ENCODE measurements at regions not wholly inside any gene's neighbourhood (a gene's known extent, or its start where the extent isn't known, plus 50 kb on each side); places are given as distances from the start of the nearest gene placed in this dataset.

DNA sequence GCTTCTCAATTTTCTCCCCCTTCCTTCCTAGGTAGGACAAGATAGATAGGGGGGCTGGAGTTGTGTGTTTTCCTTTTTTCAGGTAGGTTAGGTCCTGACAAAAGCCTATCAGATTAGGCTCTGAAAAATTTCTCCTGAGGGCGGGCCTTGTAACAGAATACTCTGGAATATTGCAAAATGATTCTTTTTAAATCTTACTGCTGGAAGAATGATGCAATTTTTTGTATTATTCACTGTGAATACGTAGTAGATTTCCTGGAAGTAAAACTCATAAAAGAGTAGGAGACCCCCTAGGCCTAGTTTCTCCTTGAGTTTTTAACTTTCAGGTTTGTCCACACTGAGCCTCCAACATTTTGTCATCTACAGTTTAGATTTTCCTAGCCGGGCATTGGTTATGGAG lies 1701.8 kb downstream of the EFNA5 start:
- no peak overlapping the region for H3K9ac ChIP-seq (ENCODE audit: low read depth in 1 of 2, low read length in 2 of 2)
- no peak for DNase-seq (ENCODE audit: low spot score)
- WGBS: 76% methylated on average over 3 of the region's 3 CpGs
- H3K27me3 ChIP-seq (ENCODE audit: control insufficient read depth in 4 of 4, insufficient read depth in 4 of 4, low read length in 3 of 4): no peaks in the 10 kb centered on the region
- H3K4me3 ChIP-seq (ENCODE audit: low read depth in 1 of 3, low read length in 3 of 3): no peak overlapping the region
- H3K27ac ChIP-seq (ENCODE audit: low read depth in 1 of 2, low read length in 2 of 2): no peak overlapping the region
- H3K9me3 ChIP-seq (ENCODE audit: control insufficient read depth in 4 of 4, low read length in 3 of 4): no peaks in the 10 kb centered on the region
- H3K4me1 ChIP-seq (ENCODE audit: control insufficient read depth in 4 of 4, insufficient read depth in 4 of 4, low read length in 3 of 4): no peaks in the 10 kb centered on the region
- TF ChIP-seq FOXA2 (IDR thresholded peaks at IDR 0.05) (no peak), SP1 (IDR thresholded peaks at IDR 0.05) (no peak), TAF1 (conservative IDR thresholded peaks at IDR 0.05) (no peak), FOXA1 (IDR thresholded peaks at IDR 0.05) (no peak), NR2F2 (IDR thresholded peaks at IDR 0.05) (no peak), HNF4G (IDR thresholded peaks at IDR 0.05) (no peak), EGR1 (IDR thresholded peaks at IDR 0.05; ENCODE audit: low read depth in 2 of 2) (no peak), HNF4A (conservative IDR thresholded peaks at IDR 0.05) (no peak)
- TF ChIP-seq, protein P1, sequence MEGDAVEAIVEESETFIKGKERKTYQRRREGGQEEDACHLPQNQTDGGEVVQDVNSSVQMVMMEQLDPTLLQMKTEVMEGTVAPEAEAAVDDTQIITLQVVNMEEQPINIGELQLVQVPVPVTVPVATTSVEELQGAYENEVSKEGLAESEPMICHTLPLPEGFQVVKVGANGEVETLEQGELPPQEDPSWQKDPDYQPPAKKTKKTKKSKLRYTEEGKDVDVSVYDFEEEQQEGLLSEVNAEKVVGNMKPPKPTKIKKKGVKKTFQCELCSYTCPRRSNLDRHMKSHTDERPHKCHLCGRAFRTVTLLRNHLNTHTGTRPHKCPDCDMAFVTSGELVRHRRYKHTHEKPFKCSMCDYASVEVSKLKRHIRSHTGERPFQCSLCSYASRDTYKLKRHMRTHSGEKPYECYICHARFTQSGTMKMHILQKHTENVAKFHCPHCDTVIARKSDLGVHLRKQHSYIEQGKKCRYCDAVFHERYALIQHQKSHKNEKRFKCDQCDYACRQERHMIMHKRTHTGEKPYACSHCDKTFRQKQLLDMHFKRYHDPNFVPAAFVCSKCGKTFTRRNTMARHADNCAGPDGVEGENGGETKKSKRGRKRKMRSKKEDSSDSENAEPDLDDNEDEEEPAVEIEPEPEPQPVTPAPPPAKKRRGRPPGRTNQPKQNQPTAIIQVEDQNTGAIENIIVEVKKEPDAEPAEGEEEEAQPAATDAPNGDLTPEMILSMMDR (IDR thresholded peaks at IDR 0.05; ENCODE audit: low read depth, low read length, missing input control): no peak
- TF ChIP-seq, protein P2, sequence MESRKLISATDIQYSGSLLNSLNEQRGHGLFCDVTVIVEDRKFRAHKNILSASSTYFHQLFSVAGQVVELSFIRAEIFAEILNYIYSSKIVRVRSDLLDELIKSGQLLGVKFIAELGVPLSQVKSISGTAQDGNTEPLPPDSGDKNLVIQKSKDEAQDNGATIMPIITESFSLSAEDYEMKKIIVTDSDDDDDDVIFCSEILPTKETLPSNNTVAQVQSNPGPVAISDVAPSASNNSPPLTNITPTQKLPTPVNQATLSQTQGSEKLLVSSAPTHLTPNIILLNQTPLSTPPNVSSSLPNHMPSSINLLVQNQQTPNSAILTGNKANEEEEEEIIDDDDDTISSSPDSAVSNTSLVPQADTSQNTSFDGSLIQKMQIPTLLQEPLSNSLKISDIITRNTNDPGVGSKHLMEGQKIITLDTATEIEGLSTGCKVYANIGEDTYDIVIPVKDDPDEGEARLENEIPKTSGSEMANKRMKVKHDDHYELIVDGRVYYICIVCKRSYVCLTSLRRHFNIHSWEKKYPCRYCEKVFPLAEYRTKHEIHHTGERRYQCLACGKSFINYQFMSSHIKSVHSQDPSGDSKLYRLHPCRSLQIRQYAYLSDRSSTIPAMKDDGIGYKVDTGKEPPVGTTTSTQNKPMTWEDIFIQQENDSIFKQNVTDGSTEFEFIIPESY (IDR thresholded peaks at IDR 0.05): no peak
- TF ChIP-seq, protein P3, sequence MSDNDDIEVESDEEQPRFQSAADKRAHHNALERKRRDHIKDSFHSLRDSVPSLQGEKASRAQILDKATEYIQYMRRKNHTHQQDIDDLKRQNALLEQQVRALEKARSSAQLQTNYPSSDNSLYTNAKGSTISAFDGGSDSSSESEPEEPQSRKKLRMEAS (IDR thresholded peaks at IDR 0.05): no peak
- no peaks in the 10 kb centered on the region for H3K36me3 ChIP-seq (ENCODE audit: control insufficient read depth in 4 of 4, insufficient read depth in 3 of 4, low read depth in 1 of 4, low read length in 3 of 4)

DNA sequence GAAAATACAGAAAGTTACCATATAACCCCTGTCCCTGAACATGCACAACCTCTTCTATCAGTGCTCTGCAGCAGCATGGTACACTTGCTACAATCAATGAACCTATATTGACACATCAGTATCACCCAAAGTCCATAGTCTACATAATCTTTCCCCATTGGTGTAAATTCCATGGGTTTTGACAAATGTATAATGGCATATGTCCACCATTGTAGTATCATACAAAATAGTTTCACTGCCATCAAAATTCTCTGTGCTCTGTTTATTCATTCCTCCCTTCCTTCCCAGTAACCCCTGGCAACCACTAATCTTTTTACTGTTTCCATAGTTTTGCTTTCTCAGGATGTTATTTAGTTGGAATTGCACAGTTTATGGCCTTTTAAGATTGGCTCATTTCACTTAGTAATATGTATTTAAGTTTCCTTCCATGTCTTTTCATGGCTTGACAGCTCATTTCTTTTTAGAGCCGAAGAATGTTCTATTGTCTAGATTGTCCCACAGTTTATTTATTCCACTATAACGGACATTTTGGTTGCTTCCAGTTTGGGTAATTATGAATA lies 1707.0 kb downstream of the EFNA5 start:
- TF ChIP-seq EGR1 (IDR thresholded peaks at IDR 0.05; ENCODE audit: low read depth in 2 of 2) (no peak), FOXA2 (IDR thresholded peaks at IDR 0.05) (no peak), HNF4A (conservative IDR thresholded peaks at IDR 0.05) (no peak), HNF4G (IDR thresholded peaks at IDR 0.05) (no peak), GABPA (IDR thresholded peaks at IDR 0.05 in 1 of 2, conservative IDR thresholded peaks at IDR 0.05 in 1 of 2) (no peak), NR2F2 (IDR thresholded peaks at IDR 0.05) (no peak)
- TF ChIP-seq, protein P4, sequence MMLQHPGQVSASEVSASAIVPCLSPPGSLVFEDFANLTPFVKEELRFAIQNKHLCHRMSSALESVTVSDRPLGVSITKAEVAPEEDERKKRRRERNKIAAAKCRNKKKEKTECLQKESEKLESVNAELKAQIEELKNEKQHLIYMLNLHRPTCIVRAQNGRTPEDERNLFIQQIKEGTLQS (IDR thresholded peaks at IDR 0.05): no peak
- TF ChIP-seq, protein P3 (IDR thresholded peaks at IDR 0.05): no peak
- TF ChIP-seq, protein P1 (IDR thresholded peaks at IDR 0.05; ENCODE audit: low read depth, low read length, missing input control): no peak
- WGBS: 38% methylated on average over 2 of the region's 2 CpGs
- Histone ChIP-seq H3K9me3 (ENCODE audit: control insufficient read depth in 4 of 4, low read length in 3 of 4) (no peaks in the 10 kb centered on the region), H3K9ac (ENCODE audit: low read depth in 1 of 2, low read length in 2 of 2) (no peak overlapping the region), H3K36me3 (ENCODE audit: control insufficient read depth in 4 of 4, insufficient read depth in 3 of 4, low read depth in 1 of 4, low read length in 3 of 4) (no peaks in the 10 kb centered on the region), H3K4me3 (ENCODE audit: low read depth in 1 of 3, low read length in 3 of 3) (no peak overlapping the region), H3K4me1 (ENCODE audit: control insufficient read depth in 4 of 4, insufficient read depth in 4 of 4, low read length in 3 of 4) (no peaks in the 10 kb centered on the region), H3K27me3 (ENCODE audit: control insufficient read depth in 4 of 4, insufficient read depth in 4 of 4, low read length in 3 of 4) (no peaks in the 10 kb centered on the region), H3K27ac (ENCODE audit: low read depth in 1 of 2, low read length in 2 of 2) (no peak overlapping the region)
- no peak for DNase-seq (ENCODE audit: low spot score)

All from liver (tissue), 8 donors.